ENCODE measurements at regions not wholly inside any gene's neighbourhood (a gene's known extent, or its start where the extent isn't known, plus 50 kb on each side); places are given as distances from the start of the nearest gene placed in this dataset.
A peak's percentile ranks its signal among the peaks of the same experiment; 100 is the strongest.
"Not testable (repeated sequence)": the region's sequence is repeated elsewhere in the genome, so short reads cannot be mapped to it uniquely, and the experiment has no call there.

- no peak for DNase-seq (ENCODE audit: low read depth, low spot score)
Measured at GRCh38 chr10:64977915-64978314, 1456.7 kb downstream of the REEP3 start.

- no peak for DNase-seq (ENCODE audit: low read depth, low spot score)
Measured at GRCh38 chr10:64996886-64997285, 1475.7 kb downstream of the REEP3 start.

- DNase-seq (ENCODE audit: low read depth, low spot score), result no peak
Measured at GRCh38 chr10:65010845-65011244, 1489.6 kb downstream of the REEP3 start.

GRCh38 chr10:65017523-65017922, 1496.3 kb downstream of the REEP3 start:
- DNase-seq (ENCODE audit: low read depth, low spot score), result no peak

- DNase-seq (ENCODE audit: low read depth, low spot score), result no peak
Measured at GRCh38 chr10:65024886-65025285, 1503.7 kb downstream of the REEP3 start.

- DNase-seq (ENCODE audit: low read depth, low spot score), result no peak
Measured at GRCh38 chr10:65030263-65030662, 1509.1 kb downstream of the REEP3 start.

- DNase-seq (ENCODE audit: low read depth, low spot score), result peak; percentile 2
Measured at GRCh38 chr10:65032867-65033769, 1511.9 kb downstream of the REEP3 start.

- no peak for DNase-seq (ENCODE audit: low read depth, low spot score)
Measured at GRCh38 chr10:65033957-65034356, 1512.8 kb downstream of the REEP3 start.

GRCh38 chr10:65040796-65041195, 1519.6 kb downstream of the REEP3 start:
- DNase-seq (ENCODE audit: low read depth, low spot score), result no peak

- DNase-seq (ENCODE audit: low read depth, low spot score), result no peak
Measured at GRCh38 chr10:65041307-65041706, 1520.1 kb downstream of the REEP3 start.

GRCh38 chr10:65042496-65042895, 1521.3 kb downstream of the REEP3 start:
- DNase-seq (ENCODE audit: low read depth, low spot score), result no peak

GRCh38 chr10:65046831-65047230, 1525.6 kb downstream of the REEP3 start:
- DNase-seq (ENCODE audit: low read depth, low spot score), result no peak

GRCh38 chr10:65052111-65052510, 1530.9 kb downstream of the REEP3 start:
- not testable (repeated sequence) for DNase-seq (ENCODE audit: low read depth, low spot score)

- not testable (repeated sequence) for DNase-seq (ENCODE audit: low read depth, low spot score)
Measured at GRCh38 chr10:65053397-65053796, 1532.2 kb downstream of the REEP3 start.

GRCh38 chr10:65053831-65054351, 1532.7 kb downstream of the REEP3 start:
- not testable (repeated sequence) for DNase-seq (ENCODE audit: low read depth, low spot score)

GRCh38 chr10:65054701-65055100, 1533.5 kb downstream of the REEP3 start:
- not testable (repeated sequence) for DNase-seq (ENCODE audit: low read depth, low spot score)

- no peak for DNase-seq (ENCODE audit: low read depth, low spot score)
Measured at GRCh38 chr10:65065278-65065677, 1544.1 kb downstream of the REEP3 start.

- DNase-seq (ENCODE audit: low read depth, low spot score), result no peak
Measured at GRCh38 chr10:65083222-65083621, 1562.0 kb downstream of the REEP3 start.

- DNase-seq (ENCODE audit: low read depth, low spot score), result no peak
Measured at GRCh38 chr10:65090991-65091390, 1569.8 kb downstream of the REEP3 start.

- no peak for DNase-seq (ENCODE audit: low read depth, low spot score)
Measured at GRCh38 chr10:65100146-65100545, 1578.9 kb downstream of the REEP3 start.

- not testable (repeated sequence) for DNase-seq (ENCODE audit: low read depth, low spot score)
Measured at GRCh38 chr10:65100881-65101280, 1579.7 kb downstream of the REEP3 start.

GRCh38 chr10:65110009-65110408, 1588.8 kb downstream of the REEP3 start:
- no peak for DNase-seq (ENCODE audit: low read depth, low spot score)

- not testable (repeated sequence) for DNase-seq (ENCODE audit: low read depth, low spot score)
Measured at GRCh38 chr10:65111059-65111458, 1589.9 kb downstream of the REEP3 start.

All from smooth muscle cell of the brain vasculature (primary cell).